Right lobe of liver (tissue), 6 donors: ENCODE measurements at regions not wholly inside any gene's neighbourhood (a gene's known extent, or its start where the extent isn't known, plus 50 kb on each side); places are given as distances from the start of the nearest gene placed in this dataset.
A peak's percentile ranks its signal among the peaks of the same experiment; 100 is the strongest.

Source experiments
- ATAC-seq, 4 donors: fragments of 200-7000 bp; cut with Tn5 transposase; one replicate each; pipeline ENCODE4 v1.9.1; 2020; ENCODE audit warnings: mild to moderate bottlenecking in 4 of 4, moderate library complexity in 4 of 4
- DNase-seq, 3 donors: peaks; one replicate each; pipeline ENCODE4 v3.0.0-alpha.2; 2020
- H3K27ac ChIP-seq, 3 donors: fragments of 200-600 bp; one replicate each; pipeline ENCODE4 v1.8.0; 2022
- H3K27me3 ChIP-seq, 2 donors: fragments of 200-600 bp; one replicate each; pipeline ENCODE4 v1.8.0; 2022
- H3K36me3 ChIP-seq, 4 donors: fragments of 200-600 bp; sonication (generic) in 1 of 4; one replicate each; pipeline versions ENCODE4 v1.5.1 to v1.8.0; 2017 to 2022; ENCODE audit warnings: control low read depth in 1 of 4
- H3K4me1 ChIP-seq, 4 donors: fragments of 200-600 bp; sonication (generic) in 1 of 4; one replicate each; pipeline versions ENCODE4 v1.5.1 to v1.8.0; 2017 to 2022; ENCODE audit warnings: control low read depth in 1 of 4
- H3K4me3 ChIP-seq, 3 donors: fragments of 200-600 bp; one replicate each; pipeline ENCODE4 v1.8.0; 2022
- H3K9me3 ChIP-seq, 4 donors: fragments of 200-600 bp; sonication (generic) in 1 of 4; one replicate each; pipeline versions ENCODE4 v1.5.1 to v1.8.0; 2017 to 2022; ENCODE audit warnings: control low read depth in 1 of 4
- CTCF ChIP-seq, 4 donors: fragments of 200-600 bp in 3 of 4; fragments of 450-650 bp in 1 of 4; IDR thresholded peaks; one replicate each; pipeline versions ENCODE4 v1.5.1 to v1.8.0; 2016 to 2022; ENCODE audit warnings: antibody characterized with exemption in 4 of 4, mild to moderate bottlenecking in 2 of 4
- POLR2A ChIP-seq: fragments of 450-650 bp; IDR thresholded peaks from one replicate; pipeline ENCODE4 v1.6.1; 2017; ENCODE audit warnings: antibody characterized with exemption, mild to moderate bottlenecking
- WGBS: methylation state at CpG from one replicate; pipeline ENCODE4 v1.1.6; 2018; ENCODE audit warnings: low coverage, low lambda C conversion rate; ENCODE audit not compliant: insufficient coverage; ENCODE audit errors: missing lambda C conversion rate; 5-methylcytosine and 5-hydroxymethylcytosine counted together
- intact Hi-C, 2 donors: fragments of 100-400 bp; cut with DNase I; formaldehyde crosslinking; loops; one replicate each; pipeline versions ENCODE4 v1.11.2 to v1.14.1; 2022
- donor health status: DM: no; HTN: yes; CAD: no.
- donor health status: DM: no; HTN: no; CAD: no.
- donor health status: DM: no; HTN: no; CAD: no.
- donor health status: DM: no; HTN: yes; CAD: no.
- donor health status: DM: no; HTN: yes; CAD: no.

- no peak for ATAC-seq
- no peak for TF ChIP-seq POLR2A
- no peak for TF ChIP-seq CTCF (IDR thresholded peaks at IDR 0.05)
- no peak for DNase-seq
- 75% methylated on average over 3 of the region's 9 CpGs for WGBS
- Histone ChIP-seq H3K36me3 (no peaks in the 10 kb centered on the region), H3K9me3 (no peaks in the 10 kb centered on the region), H3K4me3 (no peak overlapping the region), H3K4me1 (no peaks in the 10 kb centered on the region), H3K27me3 (no peaks in the 10 kb centered on the region), H3K27ac (no peak overlapping the region)
- intact Hi-C loops, result no loop called here
These were observed 89.0 kb downstream of the PSMB1 start for GRCh38 chr6:170464080-170464479.

DNA sequence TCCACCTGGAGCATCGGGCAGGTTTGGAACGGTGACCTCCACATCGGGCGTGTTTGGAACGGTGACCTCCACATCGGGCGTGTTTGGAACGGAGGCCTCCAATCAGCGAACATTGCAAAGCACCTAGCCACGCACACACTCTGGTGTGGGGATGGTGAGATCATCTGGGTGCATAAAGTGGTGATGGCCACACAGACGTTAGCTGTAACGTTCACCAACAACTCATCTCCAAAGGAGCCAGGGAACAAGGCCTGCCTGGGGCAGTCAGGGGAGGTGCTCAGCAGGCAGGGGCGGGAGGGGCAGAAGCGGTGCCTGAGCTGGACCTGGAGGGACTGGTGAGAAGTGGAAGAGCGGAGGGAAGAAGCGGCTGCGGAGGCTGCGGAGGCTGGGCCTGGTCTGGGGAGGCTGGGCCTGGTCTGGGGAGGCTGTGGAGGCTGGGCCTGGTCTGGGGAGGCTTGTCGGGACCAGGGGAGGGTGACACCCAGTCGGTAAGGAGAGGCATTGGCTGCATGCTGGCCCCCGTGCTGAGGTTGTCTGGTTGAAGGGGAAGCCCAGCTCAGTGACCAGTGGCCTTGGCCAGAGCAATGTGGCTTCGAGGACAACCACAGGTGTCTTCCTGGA is 89.9 kb downstream of the PSMB1 start:
- Histone ChIP-seq H3K4me1 (no peaks in the 10 kb centered on the region), H3K4me3 (no peak overlapping the region), H3K27me3 (no peaks in the 10 kb centered on the region), H3K27ac (no peak overlapping the region), H3K36me3 (no peaks in the 10 kb centered on the region), H3K9me3 (no peaks in the 10 kb centered on the region)
- TF ChIP-seq CTCF (IDR thresholded peaks at IDR 0.05) (no peak), POLR2A (no peak)
- peak in 1 of 4 donors; percentile 25 for ATAC-seq
- WGBS, result 80% methylated on average over 6 of the region's 22 CpGs
- intact Hi-C loops, result no loop called here
- no peak for DNase-seq

DNA sequence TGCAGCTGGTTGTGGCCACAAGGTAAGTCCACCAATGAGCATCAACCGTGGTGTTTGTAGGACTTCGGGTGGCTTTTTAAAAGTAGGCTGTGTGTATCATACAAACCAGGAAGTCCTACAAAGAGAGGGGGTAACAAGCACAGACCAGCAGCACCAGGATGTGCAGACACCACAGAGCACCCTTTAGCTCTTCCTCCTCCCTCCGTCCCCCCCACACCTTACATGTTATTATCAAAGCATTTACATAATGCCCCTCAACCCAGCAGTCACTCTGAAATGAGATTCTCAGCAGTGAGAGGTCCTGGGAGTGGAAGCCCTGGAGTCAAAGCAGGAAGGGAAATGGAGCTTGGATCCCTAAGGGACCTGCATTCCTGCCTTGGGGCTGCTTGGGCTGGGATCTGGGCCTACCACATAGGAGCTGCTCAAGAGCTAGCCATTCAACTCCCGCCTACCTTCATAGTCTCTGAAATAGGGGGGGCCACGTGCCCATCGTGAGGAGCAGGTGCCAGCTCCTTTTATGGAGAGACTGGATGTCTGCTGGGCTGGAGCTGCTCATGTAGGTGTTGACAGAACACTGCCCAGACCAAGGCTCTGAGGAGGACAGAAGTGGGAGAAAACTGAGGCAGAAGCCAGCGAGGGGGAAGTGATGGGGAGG is 90.6 kb downstream of the PSMB1 start:
- ATAC-seq, result peak in 2 of 4 donors; percentile 9 to 27
- no peaks in the 10 kb centered on the region for H3K36me3 ChIP-seq
- H3K4me1 ChIP-seq, result no peaks in the 10 kb centered on the region
- H3K9me3 ChIP-seq, result no peaks in the 10 kb centered on the region
- TF ChIP-seq CTCF (IDR thresholded peaks at IDR 0.05), result no peak
- TF ChIP-seq POLR2A, result no peak
- no peak overlapping the region for H3K27ac ChIP-seq
- DNase-seq, result no peak
- no peaks in the 10 kb centered on the region for H3K27me3 ChIP-seq
- no peak overlapping the region for H3K4me3 ChIP-seq
- intact Hi-C loops, result no loop called here
- 71% methylated on average over 2 of the region's 7 CpGs for WGBS

- Histone ChIP-seq H3K4me3 (no peak overlapping the region), H3K4me1 (no peaks in the 10 kb centered on the region), H3K27ac (no peak overlapping the region), H3K27me3 (no peaks in the 10 kb centered on the region), H3K36me3 (no peaks in the 10 kb centered on the region), H3K9me3 (no peaks in the 10 kb centered on the region)
- intact Hi-C loops, result no loop called here
- TF ChIP-seq POLR2A, result no peak
- no peak for TF ChIP-seq CTCF (IDR thresholded peaks at IDR 0.05)
- WGBS, result 70% methylated on average over 14 of the region's 23 CpGs
- DNase-seq, result no peak
- peak in 1 of 4 donors; percentile 20 for ATAC-seq
These were observed 91.3 kb downstream of the PSMB1 start for GRCh38 chr6:170461556-170462365.
